ENCODE measurements at regions not wholly inside any gene's neighbourhood (a gene's known extent, or its start where the extent isn't known, plus 50 kb on each side); places are given as distances from the start of the nearest gene placed in this dataset.
"Not testable (repeated sequence)": the region's sequence is repeated elsewhere in the genome, so short reads cannot be mapped to it uniquely, and the experiment has no call there.

DNA sequence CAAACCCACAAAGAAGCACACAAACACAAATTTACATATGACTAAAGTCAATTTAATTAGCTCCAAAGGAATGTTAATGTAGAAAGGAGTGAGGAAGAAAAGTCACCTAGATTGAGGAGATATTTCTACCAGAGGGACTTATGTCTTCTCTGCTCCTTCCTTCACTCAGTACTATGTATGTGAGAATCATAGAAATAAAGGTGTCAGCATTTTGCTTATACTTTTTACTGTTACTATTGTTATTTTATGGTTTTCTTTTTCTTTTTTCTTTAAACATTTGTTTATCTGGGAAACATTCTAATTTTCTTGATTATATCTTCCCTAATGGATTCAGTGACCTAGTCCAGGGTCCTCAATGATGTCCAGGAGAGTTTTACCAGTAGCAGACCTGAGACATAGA is 511.9 kb upstream of the NCAM2 start:
- no peaks in the 10 kb centered on the region for H3K4me1 ChIP-seq
- intact Hi-C loops (cut with DNase I; ENCODE audit: low total_unique reads) (no loop called here), in situ Hi-C loops (cut with MboI; ENCODE audit: low sequenced_read_pairs in 4 of 4) (no loop called here)
- DNase-seq (no peak), ATAC-seq (no peak)
- no peaks in the 10 kb centered on the region for H3K9me3 ChIP-seq
- no peak overlapping the region for H3K4me3 ChIP-seq
- H3K36me3 ChIP-seq, result no peaks in the 10 kb centered on the region
- TF ChIP-seq POLR2A (IDR thresholded peaks at IDR 0.05) (no peak), CTCF (IDR thresholded peaks at IDR 0.05 in 4 of 5, conservative IDR thresholded peaks at IDR 0.05 in 1 of 5) (no peak)
- no peaks in the 10 kb centered on the region for H3K27me3 ChIP-seq
- no peak overlapping the region for H3K27ac ChIP-seq

DNA sequence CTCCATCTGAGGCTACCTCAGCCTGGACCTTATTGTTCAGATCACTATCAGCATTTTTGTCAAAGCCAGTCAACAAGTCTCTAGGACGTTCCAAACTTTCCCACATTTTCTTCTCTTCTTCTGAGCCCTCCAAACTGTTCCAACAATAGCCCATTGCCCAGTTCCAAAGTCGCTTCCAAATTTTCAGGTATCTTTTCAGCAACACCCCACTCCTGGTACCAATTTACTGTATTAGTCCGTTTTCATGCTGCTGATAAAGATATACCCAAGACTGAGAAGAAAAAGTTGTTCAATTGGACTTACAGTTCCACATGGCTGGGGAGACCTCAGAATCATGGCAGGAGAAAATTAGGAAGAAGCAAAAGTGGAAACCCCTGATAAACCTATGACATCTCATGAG is 495.3 kb upstream of the NCAM2 start:
- H3K27ac ChIP-seq; H3K9me3 ChIP-seq; DNase-seq; H3K27me3 ChIP-seq; ATAC-seq; intact Hi-C loops (cut with DNase I; ENCODE audit: low total_unique reads); H3K4me1 ChIP-seq; H3K4me3 ChIP-seq; in situ Hi-C loops (cut with MboI; ENCODE audit: low sequenced_read_pairs in 4 of 4); H3K36me3 ChIP-seq: not testable (repeated sequence)

DNA sequence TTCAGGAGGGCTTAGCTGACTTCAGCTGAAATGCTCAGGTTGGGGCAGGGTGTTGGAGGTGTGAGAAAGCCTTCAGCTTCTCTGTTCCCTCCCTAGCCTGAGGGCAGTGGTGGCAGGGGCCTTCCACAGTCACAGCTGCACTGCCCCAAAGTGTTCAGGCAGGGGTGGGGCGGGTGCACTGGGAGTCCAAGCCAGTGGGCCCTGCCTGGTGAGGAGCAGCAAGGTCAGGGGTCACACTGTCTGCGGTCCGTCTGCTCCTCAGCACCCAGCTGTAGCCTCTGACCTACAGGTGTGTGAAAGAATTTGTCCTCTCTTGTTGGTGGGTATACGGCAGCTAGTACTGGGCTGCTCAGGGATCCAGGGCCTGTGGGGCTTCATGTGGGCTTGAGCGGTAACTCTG is 490.4 kb upstream of the NCAM2 start:
- Histone ChIP-seq H3K4me3 (no peak overlapping the region), H3K36me3 (no peaks in the 10 kb centered on the region), H3K27ac (no peak overlapping the region), H3K9me3 (no peaks in the 10 kb centered on the region), H3K27me3 (no peaks in the 10 kb centered on the region), H3K4me1 (no peaks in the 10 kb centered on the region)
- no peak for DNase-seq
- no peak for TF ChIP-seq POLR2A (IDR thresholded peaks at IDR 0.05)
- no peak for TF ChIP-seq CTCF (IDR thresholded peaks at IDR 0.05 in 4 of 5, conservative IDR thresholded peaks at IDR 0.05 in 1 of 5)
- in situ Hi-C loops (cut with MboI; ENCODE audit: low sequenced_read_pairs in 4 of 4) (no loop called here), intact Hi-C loops (cut with DNase I; ENCODE audit: low total_unique reads) (no loop called here)
- ATAC-seq, result no peak

DNA sequence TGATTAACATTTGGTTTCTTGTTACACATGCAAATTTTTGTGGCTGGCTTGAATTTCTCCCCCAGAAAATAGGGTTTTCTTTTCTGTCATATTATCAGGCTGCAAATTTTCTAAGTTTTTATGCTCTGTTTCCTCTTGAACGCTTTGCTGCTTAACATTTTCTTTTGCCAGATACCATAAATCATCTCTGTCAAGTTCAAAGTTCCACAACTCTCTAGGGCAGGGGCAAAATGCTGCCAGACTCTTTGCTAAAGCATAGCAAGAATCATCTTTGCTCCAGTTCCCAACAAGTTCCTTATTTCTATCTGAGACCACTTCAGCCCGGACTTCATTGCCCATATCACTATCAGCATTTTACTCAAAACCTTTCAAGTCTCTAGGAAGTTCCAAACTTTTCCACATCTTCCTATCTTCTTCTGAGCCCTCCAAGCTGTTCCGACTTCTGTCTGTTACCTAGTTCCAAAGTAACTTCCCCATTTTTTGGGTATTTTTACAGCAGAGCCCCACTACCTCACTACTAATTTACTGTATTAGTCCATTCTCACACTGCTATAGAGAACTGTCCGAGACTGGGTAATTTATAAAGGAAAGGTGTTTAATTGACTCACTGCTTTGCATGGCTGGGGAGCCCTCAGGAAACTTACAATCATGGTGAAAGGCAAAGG is 486.9 kb upstream of the NCAM2 start:
- no peak for TF ChIP-seq CTCF (IDR thresholded peaks at IDR 0.05 in 4 of 5, conservative IDR thresholded peaks at IDR 0.05 in 1 of 5)
- TF ChIP-seq POLR2A (IDR thresholded peaks at IDR 0.05), result no peak
- Histone ChIP-seq H3K4me3 (no peak overlapping the region), H3K9me3 (no peaks in the 10 kb centered on the region), H3K27ac (no peak overlapping the region), H3K4me1 (no peaks in the 10 kb centered on the region), H3K27me3 (no peaks in the 10 kb centered on the region), H3K36me3 (no peaks in the 10 kb centered on the region)
- in situ Hi-C loops (cut with MboI; ENCODE audit: low sequenced_read_pairs in 4 of 4), result no loop called here
- intact Hi-C loops (cut with DNase I; ENCODE audit: low total_unique reads), result no loop called here
- DNase-seq (no peak), ATAC-seq (no peak)

- intact Hi-C loops (cut with DNase I; ENCODE audit: low total_unique reads) (no loop called here), in situ Hi-C loops (cut with MboI; ENCODE audit: low sequenced_read_pairs in 4 of 4) (no loop called here)
- ATAC-seq (no peak), DNase-seq (no peak)
- Histone ChIP-seq H3K27ac (no peak overlapping the region), H3K36me3 (no peaks in the 10 kb centered on the region), H3K4me1 (no peaks in the 10 kb centered on the region), H3K4me3 (no peak overlapping the region), H3K27me3 (no peaks in the 10 kb centered on the region), H3K9me3 (no peaks in the 10 kb centered on the region)
- TF ChIP-seq POLR2A (IDR thresholded peaks at IDR 0.05) (no peak), CTCF (IDR thresholded peaks at IDR 0.05 in 4 of 5, conservative IDR thresholded peaks at IDR 0.05 in 1 of 5) (no peak)
Measured at GRCh38 chr21:20515446-20515845, 482.8 kb upstream of the NCAM2 start.

Data from gastrocnemius medialis (tissue), 4 donors.